ENCODE measurements at regions not wholly inside any gene's neighbourhood (a gene's known extent, or its start where the extent isn't known, plus 50 kb on each side); places are given as distances from the start of the nearest gene placed in this dataset.

- WGBS, 2 donors, result 62 to 63% methylated on average over 4 of the region's 4 CpGs
- DNase-seq, result no peak
Observed at GRCh38 chr18:76246590-76246989, 248.5 kb downstream of the ZNF516 start.

DNA sequence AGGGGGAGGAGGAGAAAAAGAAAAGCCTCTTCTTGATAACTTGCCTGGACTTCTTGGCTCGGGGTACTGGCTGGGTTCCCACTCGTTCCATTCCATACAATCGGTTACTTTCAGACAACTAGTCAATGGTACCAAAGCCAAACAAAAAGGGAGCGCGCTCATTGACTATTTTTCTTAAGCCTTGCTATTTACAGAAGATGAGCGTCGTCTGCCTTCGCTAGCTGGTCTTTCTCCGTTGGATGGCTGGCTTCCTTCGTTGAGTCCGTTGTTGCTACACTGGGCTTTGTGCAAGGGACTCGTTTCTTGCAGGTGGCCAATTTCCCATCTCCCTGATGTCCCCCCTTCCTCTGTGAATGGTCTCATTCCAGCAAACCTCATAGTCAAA lies 260.4 kb downstream of the ZNF516 start:
- Histone ChIP-seq H3K27ac (no peak overlapping the region), H3K36me3 (no peaks in the 10 kb centered on the region), H3K27me3 (no peaks in the 10 kb centered on the region), H3K4me1 (no peaks in the 10 kb centered on the region), H3K9me3 (no peaks in the 10 kb centered on the region), H3K4me3 (no peak overlapping the region)
- WGBS, 2 donors, result 74 to 85% methylated on average over 12 of the region's 12 CpGs
- TF ChIP-seq POLR2AphosphoS5 (IDR thresholded peaks at IDR 0.05) (no peak), POLR2A (IDR thresholded peaks at IDR 0.05) (no peak), EP300 (IDR thresholded peaks at IDR 0.05) (no peak)
- TF ChIP-seq, protein P1, sequence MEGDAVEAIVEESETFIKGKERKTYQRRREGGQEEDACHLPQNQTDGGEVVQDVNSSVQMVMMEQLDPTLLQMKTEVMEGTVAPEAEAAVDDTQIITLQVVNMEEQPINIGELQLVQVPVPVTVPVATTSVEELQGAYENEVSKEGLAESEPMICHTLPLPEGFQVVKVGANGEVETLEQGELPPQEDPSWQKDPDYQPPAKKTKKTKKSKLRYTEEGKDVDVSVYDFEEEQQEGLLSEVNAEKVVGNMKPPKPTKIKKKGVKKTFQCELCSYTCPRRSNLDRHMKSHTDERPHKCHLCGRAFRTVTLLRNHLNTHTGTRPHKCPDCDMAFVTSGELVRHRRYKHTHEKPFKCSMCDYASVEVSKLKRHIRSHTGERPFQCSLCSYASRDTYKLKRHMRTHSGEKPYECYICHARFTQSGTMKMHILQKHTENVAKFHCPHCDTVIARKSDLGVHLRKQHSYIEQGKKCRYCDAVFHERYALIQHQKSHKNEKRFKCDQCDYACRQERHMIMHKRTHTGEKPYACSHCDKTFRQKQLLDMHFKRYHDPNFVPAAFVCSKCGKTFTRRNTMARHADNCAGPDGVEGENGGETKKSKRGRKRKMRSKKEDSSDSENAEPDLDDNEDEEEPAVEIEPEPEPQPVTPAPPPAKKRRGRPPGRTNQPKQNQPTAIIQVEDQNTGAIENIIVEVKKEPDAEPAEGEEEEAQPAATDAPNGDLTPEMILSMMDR (IDR thresholded peaks at IDR 0.05), result no peak
- no peak for ATAC-seq (ENCODE audit: low FRiP score in 2 of 2)
- no peak for DNase-seq

More at GRCh38 chr18:76246590-76246989, 248.5 kb downstream of the ZNF516 start:
- Histone ChIP-seq H3K36me3 (no peaks in the 10 kb centered on the region), H3K27me3 (no peaks in the 10 kb centered on the region), H3K4me1 (no peaks in the 10 kb centered on the region), H3K27ac (no peak overlapping the region), H3K9me3 (peaks cover 0 to 3% (median 0%) of the 10 kb centered on the region in 4 donors), H3K4me3 (no peak overlapping the region)
- no peak for ATAC-seq (ENCODE audit: low FRiP score in 2 of 2)
- TF ChIP-seq POLR2A (IDR thresholded peaks at IDR 0.05) (no peak), POLR2AphosphoS5 (IDR thresholded peaks at IDR 0.05) (no peak)

- H3K4me1 ChIP-seq, result no peaks in the 10 kb centered on the region
- no peaks in the 10 kb centered on the region for H3K27me3 ChIP-seq
- no peak for TF ChIP-seq POLR2AphosphoS5 (IDR thresholded peaks at IDR 0.05)
- no peak for TF ChIP-seq POLR2A (IDR thresholded peaks at IDR 0.05)
- TF ChIP-seq, protein P1 (IDR thresholded peaks at IDR 0.05), result no peak
- no peak for TF ChIP-seq EP300 (IDR thresholded peaks at IDR 0.05)
- no peaks in the 10 kb centered on the region for H3K36me3 ChIP-seq
- DNase-seq, result no peak
- H3K27ac ChIP-seq, result no peak overlapping the region
- WGBS, 2 donors, result 52 to 65% methylated on average over 5 of the region's 5 CpGs
- no peaks in the 10 kb centered on the region for H3K9me3 ChIP-seq
- ATAC-seq (ENCODE audit: low FRiP score in 2 of 2), result no peak
- no peak overlapping the region for H3K4me3 ChIP-seq
Observed at GRCh38 chr18:76233876-76234675, 261.0 kb downstream of the ZNF516 start.

GRCh38 chr18:76233406-76233805 lies 261.6 kb downstream of the ZNF516 start:
- H3K27me3 ChIP-seq, result no peaks in the 10 kb centered on the region
- whole genome bisulfite sequencing, 2 donors, result 74 to 75% methylated on average over 1 of the region's 1 CpG
- no peak for ATAC-seq (ENCODE audit: low FRiP score in 2 of 2)
- no peak overlapping the region for H3K4me3 ChIP-seq
- TF ChIP-seq POLR2A (IDR thresholded peaks at IDR 0.05) (no peak), POLR2AphosphoS5 (IDR thresholded peaks at IDR 0.05) (no peak), EP300 (IDR thresholded peaks at IDR 0.05) (no peak)
- TF ChIP-seq, protein P1 (IDR thresholded peaks at IDR 0.05), result no peak
- no peak for DNase-seq
- no peaks in the 10 kb centered on the region for H3K9me3 ChIP-seq
- H3K27ac ChIP-seq, result no peak overlapping the region
- H3K36me3 ChIP-seq, result no peaks in the 10 kb centered on the region
- H3K4me1 ChIP-seq, result no peaks in the 10 kb centered on the region

DNA sequence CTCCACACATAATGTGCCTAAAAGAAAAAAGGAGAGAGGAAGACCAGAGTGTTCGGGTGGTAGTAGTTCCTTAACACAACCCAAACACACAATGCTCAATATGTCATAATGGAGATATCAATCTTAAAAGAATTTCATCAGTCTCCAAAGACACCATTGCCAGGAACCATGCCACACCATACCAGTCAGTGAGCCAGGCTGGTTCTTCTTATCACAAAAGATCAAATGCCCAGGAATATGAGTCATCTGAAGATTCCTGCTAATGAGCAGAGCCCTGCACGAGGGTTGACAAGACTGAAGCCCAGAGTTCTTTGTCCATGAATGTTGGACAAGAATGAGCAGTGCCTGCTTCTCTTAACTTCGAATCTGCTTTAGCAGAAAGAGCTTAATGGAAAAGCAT lies 262.3 kb downstream of the ZNF516 start:
- DNase-seq (no peak), ATAC-seq (ENCODE audit: low FRiP score in 2 of 2) (peak in 1 of 2 donors; percentile 10)
- H3K9me3 ChIP-seq, result no peaks in the 10 kb centered on the region
- no peak overlapping the region for H3K27ac ChIP-seq
- 70 to 75% methylated on average over 3 of the region's 3 CpGs for WGBS, 2 donors
- no peaks in the 10 kb centered on the region for H3K27me3 ChIP-seq
- H3K36me3 ChIP-seq, result no peaks in the 10 kb centered on the region
- TF ChIP-seq, protein P1 (IDR thresholded peaks at IDR 0.05), result no peak
- TF ChIP-seq POLR2AphosphoS5 (IDR thresholded peaks at IDR 0.05) (no peak), EP300 (IDR thresholded peaks at IDR 0.05) (no peak), POLR2A (IDR thresholded peaks at IDR 0.05) (no peak)
- no peak overlapping the region for H3K4me3 ChIP-seq
- H3K4me1 ChIP-seq, result no peaks in the 10 kb centered on the region
